ENCODE measurements at regions not wholly inside any gene's neighbourhood (a gene's known extent, or its start where the extent isn't known, plus 50 kb on each side); places are given as distances from the start of the nearest gene placed in this dataset.

- TF ChIP-seq CTCF (IDR thresholded peaks at IDR 0.05; ENCODE audit: insufficient read depth, low read depth, low read length) (no peak), EZH2 (IDR thresholded peaks at IDR 0.05; ENCODE audit: insufficient read depth, low read length) (no peak)
These were observed 124.9 kb upstream of the NPVF start for GRCh38 chr7:25353196-25353595.

All from astrocyte (in vitro differentiated cells and primary cell).